Right lung (tissue), 2 donors: ENCODE measurements at regions not wholly inside any gene's neighbourhood (a gene's known extent, or its start where the extent isn't known, plus 50 kb on each side); places are given as distances from the start of the nearest gene placed in this dataset.
A peak's percentile ranks its signal among the peaks of the same experiment; 100 is the strongest.

Experiments
- DNase-seq, 2 donors: peaks; one replicate each; pipeline ENCODE4 v3.0.0-alpha.2; 2013

DNA sequence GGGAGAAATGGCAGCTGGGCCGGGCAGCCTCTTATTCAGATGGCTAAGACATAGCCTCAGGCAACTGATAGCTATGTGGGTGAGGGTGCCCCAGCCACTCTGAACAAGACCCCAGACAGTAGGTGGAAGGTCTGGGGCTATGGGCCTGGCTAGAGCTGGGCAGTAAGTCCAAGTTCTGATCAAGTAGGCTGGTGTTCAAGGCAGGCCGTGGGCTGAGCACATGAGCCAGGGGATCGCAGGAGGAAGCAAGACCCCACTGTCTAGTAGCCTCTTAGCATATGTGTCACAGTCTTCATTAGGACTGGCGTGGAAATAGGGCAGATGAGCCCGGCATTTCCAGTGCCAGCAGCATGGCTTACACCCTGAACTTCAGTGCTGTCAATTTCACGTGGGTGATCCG, 192.1 kb downstream of the ADAMTS15 start:
- DNase-seq: no peak

DNA sequence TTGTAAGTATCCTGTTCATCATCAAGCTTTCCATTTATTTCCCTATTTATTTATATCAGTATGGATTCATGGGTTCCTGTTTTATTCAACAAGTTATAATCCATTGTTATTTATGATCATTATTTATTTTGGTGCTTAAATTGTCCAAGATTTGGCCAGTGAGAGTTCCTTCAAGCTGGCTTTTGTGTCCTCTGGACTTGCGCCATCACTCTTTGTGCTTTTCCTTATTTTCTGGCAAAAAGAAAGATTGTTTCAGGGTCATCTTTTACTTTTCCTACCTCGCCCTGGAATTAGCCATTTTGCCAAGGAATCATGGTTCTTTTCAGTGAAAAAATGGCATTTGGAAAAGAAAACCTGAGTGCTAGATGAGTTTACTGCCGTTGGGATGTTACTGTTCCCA, 193.4 kb downstream of the ADAMTS15 start:
- no peak for DNase-seq

DNA sequence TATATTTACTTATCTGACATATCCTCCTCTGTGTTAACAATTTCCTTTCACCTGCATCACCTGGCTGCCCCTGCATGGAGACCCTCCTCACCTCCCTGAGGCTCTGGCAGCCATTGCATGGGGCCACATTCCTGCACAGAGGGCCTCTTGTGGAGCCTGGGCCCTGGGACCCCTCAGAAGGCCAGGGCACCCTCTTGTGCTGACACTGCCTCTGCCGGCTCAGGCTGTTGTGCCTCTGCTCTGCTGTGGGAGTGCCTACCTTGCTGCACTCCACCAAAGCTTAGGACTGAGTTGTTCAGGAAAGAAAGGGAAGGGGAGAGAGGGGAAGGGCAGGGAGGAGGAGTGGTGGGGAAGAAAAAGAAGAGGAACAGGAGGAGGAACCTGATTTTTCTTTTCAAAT, 194.5 kb downstream of the ADAMTS15 start:
- no peak for DNase-seq

DNA sequence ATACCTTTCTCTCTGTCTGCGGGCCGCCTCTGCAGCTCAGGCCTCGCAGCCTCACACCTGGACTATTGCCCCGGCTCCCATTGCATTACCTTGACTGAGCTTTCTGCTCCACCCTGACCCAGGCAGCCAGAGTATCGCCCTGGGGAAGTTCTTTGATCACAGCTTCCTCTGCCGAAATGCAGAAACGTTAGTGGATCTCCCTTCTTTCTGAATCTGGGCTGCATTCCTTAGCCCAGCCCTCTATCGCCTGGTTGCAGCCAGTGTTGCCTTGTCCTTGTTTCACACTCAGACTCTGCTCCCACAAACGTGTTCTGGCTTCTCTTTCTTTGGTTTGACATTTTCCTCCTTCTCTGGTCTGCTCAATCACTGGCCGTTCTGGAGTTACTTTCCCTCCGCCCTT, 195.7 kb downstream of the ADAMTS15 start:
- no peak for DNase-seq

DNA sequence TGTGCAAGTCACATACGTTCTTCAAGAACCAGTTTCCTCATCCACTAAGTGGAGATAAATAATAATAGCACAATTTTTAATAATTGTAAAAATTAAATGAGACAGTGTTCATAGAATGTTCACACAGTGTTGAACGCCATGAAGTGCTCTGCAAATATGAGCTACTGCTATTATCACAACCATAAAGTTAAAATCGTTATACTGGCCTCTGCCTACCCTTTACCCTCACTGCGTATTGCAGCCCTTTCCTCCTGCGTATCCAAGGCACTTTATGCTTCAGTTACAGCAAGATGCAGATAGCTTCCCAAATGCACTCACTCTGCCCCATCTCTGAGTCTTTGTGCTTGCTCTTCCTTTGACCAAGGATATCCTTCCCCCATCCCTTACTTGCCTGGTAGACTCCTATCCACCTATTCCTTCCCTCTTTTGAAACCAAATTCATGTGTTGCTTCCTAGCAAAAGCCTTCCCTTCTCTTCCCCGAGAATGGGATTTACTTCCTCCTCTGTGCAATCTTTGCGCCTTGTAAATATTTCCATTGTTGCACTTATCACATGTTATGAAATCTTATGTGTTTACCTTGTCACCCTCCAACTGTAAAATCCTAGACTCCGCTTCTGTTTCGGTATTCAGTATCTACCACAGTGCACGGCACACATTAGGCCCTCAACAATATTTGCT, 196.9 kb downstream of the ADAMTS15 start:
- DNase-seq: no peak

DNA sequence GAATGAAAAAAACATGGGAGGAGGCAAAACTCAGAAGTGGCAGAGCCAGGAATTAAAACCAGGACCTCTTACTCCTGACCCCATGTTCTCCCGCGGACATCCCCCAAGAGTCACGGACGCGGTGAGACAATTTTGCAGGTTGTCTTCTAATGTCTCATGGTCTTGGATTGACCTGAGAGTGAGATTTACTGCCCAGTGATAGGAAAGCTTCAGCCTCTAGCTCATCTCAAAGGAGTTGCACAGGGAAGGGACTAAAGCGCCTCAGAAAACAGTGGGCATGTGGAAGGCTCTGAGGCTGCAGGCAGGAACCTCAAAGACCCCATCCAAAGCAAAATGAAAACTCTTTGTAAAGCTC, 197.4 kb downstream of the ADAMTS15 start:
- DNase-seq: no peak

DNA sequence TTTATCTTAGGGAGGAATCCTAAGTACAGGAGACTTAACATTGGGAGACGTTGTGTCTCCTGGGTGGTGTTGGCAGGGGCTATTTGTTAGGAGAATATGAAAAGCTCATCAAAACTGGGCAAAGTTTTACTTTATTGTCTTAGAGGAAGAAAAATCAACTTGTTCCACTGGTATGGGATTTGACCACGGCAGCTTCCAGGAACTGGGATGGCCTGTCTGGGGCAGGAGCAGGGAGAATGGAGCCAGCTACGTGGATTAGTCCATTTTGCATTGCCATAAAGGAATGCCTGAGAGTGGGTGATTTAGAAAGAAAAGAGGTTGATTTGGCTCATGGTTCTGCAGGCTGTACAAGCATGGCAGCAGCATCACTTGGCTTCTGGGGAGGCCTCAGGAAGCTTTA, 198.4 kb downstream of the ADAMTS15 start:
- no peak for DNase-seq

DNA sequence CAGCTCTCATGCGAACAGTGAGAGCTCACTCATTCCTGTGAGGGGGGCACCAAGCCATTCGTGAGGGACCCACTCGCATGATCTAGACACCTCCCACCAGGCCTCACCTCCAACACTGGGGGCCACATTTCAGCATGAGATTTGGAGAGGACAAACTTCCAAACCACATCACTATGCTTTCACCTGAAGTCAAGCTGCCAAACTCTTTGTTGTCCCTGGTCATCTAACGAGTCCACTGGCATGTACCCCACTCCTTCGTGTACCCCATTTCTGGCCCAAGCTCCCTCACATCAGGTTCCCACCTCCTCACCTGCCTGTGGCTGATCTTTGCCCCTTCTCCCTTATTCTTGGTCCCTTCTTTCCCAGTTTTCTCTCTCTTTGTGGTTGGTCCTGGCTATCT, 198.9 kb downstream of the ADAMTS15 start:
- no peak for DNase-seq

DNA sequence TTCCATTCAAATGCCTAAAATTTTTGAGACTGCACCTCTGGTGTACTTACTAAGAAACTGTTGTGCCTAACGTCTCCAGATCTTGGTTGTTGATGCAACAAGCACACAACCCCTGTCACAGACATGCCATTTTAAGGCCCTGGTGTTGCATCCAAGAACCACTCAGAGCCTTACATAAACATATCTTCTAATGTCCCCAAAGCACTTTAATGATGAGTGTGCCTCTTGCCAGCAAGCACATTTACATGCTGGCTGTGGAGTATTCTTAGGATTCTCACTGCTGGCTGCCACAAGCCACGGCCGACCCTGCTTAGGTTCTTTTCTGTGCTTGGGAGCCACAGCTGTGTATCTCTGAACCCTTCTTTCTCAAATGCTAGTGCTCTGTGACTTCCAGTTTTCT, 201.4 kb downstream of the ADAMTS15 start:
- no peak for DNase-seq

DNA sequence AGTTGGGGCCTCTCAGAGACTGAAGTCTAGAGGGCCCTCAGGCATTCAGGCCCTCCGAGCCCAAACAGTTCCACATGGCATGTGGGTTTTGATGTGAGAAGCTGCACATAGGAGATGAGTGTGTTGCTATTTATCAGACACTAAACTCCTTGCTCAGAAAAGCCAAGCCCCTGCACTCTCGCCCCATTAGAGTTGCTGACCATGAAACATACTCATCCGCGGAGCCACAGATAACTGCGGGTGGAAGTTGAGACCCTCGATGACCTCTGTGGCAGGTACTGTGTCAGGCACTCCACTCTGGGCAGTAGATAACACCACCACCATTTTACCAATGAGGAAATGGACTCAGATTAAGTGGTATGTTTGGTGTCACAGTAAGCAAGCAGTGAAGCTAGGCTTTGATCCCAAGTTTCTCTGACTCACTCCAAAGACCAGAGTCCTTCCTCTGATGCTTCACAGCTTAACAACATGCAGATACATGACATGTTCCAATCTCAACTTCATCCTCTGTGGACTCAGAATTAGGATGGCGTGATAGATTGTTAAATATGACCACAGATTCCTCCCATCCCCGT, 202.1 kb downstream of the ADAMTS15 start:
- DNase-seq: no peak

DNA sequence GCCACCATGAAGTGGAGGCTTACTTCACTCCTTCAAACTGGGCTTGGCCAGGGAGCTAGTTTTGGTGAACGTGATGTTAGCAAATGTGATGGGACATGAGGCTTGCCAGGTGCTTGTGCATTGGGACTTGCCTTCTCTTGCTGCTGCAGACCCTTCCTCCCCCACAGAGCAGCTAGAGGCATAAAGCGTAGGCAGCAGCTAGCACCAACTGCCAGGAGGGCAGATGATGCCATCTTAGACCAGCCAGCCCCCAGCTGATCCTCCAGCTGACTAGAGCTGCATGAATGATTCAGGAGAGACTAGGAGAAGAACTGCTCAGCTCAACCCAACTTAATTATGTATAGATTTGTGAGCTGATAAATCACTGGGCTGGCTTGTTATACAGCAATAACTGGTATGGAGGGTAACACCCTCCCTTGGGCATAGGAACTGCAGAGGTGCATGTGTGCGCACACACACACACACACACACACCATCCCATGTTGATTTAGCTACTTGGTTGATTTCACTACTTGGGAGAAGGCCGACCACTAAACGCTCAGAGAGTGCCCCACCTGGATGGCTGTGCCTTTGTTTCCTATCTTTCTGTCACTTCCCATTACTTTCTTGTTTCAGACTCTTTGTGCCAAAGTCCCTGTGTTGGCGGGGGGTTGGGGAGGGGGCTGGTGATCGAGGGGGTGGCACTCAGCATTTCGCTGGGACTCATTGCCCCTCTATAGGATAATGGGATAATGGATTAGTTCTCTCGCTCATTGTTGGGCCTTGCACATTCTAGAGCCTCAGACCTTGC, 202.8 kb downstream of the ADAMTS15 start:
- DNase-seq: no peak

DNA sequence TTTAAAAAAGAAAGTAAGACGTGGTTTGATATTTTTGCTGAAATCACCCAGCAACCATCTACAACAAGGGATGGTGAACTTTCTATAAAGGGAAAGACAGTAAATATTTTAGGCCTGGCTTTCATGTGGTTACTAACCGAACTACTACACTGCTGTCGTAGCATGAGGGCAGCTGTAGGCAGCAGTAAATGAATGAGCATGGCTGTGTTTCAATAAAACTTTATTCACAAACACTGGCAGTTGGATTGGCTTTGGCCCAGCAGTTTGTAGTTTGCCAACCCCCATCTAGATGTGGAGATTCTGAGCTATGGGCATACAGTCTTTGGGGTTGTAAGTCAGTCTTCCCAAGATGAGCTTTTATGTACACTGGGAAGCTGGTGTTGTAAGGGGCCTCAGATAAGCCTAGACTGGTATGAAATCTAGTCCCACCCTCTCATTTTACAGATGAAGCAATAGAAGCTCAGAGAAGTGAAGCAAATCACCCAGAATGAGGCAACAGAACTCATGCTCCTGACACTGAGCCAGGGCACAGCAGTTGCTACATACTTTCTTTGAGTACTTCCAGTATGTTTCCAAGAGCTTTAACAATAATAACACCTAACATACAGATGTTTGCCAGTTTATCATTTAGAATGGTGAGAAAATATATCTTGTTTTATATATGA, 204.4 kb downstream of the ADAMTS15 start:
- peak; percentile 84 to 89 for DNase-seq

DNA sequence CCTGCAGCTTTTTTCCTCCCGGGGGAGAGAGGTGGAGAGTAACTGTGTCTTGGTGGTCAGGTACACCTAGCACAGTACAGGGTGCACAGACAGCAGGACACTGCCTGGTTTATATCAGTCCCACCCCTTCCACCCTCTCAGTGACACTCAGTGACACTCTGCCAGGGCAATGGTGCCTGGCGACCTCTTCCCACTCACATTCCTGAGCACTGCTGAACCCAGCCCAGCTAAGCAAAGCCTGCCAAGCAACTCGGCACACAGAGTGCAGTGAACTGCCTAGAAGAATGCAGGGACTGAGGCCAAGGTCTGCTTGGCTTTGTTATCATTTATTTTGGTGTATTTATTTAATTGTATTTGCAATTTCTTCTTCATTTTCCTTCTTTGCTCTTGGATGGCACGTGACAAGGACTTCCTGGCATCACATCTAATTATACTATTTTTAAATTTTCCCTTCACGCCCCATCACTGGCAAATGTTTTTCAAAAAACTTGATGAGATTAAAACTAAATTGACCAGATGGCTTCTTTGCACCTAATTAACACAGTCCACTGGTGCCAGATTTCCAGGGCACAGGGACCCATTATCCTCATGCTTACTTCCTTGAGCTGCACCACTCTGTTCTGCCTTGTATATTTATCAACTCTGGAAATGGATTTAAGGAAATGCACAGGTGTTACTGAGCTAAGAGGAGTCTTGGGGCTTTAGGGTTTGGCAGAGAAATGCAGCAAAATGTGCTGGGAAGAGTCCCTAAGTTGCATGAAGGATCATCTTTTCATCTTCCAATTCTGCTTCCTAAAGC, 205.6 kb downstream of the ADAMTS15 start:
- DNase-seq: peak; percentile 73

DNA sequence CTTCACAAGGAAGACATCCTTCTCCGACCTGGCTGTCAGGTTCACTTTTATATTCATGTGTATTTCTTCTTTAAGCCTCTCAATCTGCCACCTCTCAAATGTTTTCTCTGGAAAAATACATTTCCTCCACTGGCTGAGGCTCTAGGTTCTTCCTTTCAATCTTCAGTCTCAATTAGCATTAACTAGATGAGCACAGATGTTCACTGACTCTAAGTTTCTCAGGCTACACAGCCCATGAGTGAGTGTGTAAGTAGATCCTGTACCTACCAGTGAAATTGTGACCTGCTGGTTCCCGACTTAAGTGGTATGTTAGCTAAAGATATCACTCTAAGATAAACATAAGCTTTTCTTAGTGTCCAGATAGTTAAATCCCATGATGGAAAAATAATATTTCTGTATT, 206.9 kb downstream of the ADAMTS15 start:
- DNase-seq: no peak

DNA sequence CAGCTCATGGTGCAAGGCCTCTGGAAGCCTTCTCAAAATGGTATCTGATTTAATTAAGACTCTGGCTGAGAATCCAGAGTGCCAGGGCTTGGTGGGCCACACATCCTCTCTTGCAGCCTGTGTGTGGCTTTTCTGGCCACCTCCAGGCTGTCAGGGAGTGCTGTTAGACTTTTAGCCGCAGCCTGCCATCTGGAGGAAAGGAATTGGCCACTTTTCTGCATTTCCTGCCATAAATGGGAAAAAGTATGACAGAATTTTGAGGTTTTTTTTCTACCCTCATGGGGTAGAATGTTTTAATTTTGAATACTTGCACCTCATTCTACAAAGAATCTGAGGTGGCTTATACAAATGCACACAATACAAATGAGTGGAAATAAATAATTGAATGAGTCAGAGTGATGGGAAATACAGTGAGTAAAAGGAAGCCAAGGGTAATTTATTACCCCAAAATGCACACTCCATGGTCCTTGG, 218.4 kb downstream of the ADAMTS15 start:
- no peak for DNase-seq

DNA sequence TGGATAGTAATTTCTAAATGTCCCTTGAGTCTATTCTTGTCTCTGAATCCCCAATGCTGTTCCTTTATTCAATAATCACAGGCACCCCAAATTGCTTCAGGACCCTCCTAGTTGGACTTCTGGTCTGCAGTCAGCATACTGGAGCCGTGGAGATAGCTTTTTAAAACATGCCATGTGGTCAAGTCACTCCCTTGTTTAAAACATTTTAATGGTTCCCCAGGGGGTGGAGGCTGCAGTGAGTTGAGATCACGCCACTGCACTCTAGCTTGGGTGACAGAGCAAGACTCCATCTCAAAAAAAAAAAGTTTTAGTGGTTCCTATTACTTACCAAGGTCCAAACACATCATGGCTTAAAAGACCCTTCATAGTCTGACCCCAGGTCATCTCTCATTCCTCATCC, 220.3 kb downstream of the ADAMTS15 start:
- DNase-seq: no peak

DNA sequence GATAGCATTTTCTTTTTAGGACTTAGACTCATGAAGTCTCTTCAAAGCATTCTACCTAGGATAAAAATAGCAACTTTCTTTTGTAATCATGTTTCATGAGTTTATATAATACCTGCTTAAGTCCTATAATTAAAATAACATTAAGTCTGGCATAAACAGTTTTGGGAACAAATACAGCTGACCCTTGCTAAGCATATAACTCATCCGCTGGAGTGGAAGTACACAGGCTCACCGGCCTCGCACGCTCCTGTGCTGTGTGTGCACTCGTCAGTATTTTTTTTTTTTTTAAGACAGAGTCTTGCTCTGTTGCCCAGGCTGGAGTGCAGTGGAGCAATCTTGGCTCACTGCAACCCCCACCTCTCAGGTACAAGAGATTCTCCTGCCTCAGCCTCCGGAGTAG, 221.8 kb downstream of the ADAMTS15 start:
- DNase-seq: no peak

DNA sequence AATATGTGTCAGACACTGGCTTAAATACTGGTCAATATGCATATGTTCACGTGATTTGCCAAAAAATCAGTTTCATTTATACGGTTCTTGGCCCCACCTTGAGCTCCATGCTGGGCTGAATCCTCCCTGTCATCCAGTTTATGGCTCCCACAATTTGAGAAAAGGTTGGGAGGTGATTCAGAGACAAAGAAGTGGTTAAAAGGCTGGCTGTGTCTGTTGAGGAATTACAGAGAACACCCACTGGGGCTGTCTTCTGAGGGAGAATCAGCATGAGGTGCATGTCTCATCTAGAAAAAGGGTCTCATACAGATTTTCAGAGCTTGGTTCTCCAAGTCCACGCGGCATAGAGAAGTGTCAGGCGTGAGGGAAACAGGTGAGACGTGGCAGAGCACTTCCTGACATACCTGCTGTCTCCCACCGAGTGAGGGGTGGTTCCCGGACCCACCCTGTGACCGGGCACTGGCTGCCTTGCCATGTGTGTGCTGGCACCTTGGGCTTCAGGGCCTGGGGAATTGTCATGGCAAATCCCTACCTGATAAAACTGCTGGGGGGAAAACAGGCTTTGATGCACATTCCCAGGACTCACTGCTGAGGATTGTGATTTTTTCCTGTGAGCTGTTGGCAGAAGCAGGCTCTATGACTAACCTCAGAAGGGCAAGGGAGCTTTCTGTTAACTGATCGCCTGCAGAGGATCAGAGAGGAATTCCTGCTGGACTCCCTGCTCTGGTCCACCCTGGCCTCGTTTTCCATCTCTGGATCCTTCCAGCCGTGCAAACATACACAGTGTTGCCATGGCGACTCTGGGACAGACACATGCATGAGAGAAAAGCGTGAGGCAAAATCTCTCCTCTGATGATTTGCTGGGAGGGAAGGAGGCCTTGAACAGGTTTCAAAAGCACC, 223.6 kb downstream of the ADAMTS15 start:
- peak; percentile 62 to 69 for DNase-seq

DNA sequence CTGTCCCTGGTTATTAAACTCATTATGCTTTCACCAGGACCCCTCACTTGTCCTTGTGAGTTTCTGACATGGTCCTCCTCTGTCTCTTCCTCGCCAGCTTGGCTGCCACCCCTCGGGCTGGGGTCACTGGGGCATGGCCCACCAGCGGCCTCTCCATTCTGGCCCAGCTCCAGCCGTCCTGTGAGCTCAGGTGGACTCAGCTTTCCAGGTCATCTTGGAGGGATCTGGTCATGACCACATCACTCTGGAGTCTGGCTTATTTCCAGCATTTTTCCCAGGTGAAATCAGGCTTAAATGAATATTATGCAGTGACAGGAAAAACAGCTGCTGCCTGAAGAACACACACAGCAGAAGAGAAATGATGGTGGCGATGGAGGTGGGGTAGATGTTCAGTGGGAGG, 224.5 kb downstream of the ADAMTS15 start:
- no peak for DNase-seq

DNA sequence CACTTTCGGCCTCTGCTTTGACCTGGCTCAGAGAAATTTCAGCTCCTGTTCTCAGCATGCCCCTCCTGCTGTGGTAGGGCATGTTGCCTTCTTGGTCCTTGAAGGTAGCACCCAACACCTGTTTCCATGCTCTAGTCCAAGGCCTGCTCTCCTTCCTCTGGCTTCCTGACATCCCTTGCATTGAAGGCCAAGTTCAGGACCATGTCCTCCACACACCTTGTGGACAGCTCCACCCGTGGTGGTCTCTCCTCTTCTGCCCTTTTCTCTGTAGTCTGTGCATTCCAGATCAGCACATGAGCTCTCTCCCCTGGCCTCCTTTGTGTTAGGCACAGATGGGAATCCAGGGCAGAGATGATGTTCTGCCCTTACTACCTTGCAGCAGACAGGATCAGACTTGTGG, 225.3 kb downstream of the ADAMTS15 start:
- DNase-seq: no peak
